ENCODE measurements at regions not wholly inside any gene's neighbourhood (a gene's known extent, or its start where the extent isn't known, plus 50 kb on each side); places are given as distances from the start of the nearest gene placed in this dataset.

DNA sequence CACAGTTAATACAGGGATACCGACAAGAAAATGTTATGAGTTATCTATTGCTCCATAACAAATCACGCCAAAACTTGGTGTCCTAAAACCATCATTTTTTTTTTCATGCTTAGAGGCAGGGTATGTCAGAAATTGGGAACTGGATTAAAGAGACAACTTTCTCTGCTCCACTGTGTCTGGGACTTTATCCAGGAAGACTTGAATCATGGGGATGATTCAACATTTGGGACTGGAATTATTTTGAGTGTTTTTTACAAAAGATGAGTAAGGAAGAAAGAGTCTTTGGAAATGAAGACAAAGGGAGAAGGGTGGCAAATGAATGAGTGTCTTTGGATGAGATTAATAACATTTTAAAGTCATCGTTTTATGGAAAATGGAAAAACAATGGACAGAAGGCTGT, 1883.7 kb upstream of the C9orf72 start:
- POLR2A ChIA-PET: no interaction called here
- Histone ChIP-seq H3K4me1 (ENCODE audit: control insufficient read depth, extremely low read depth, insufficient read depth, low read length) (no peaks in the 10 kb centered on the region), H2AFZ (ENCODE audit: low read depth, low read length) (no peak overlapping the region), H3K9ac (replicated peaks; ENCODE audit: extremely low read depth, insufficient read depth, low read length) (no peak overlapping the region), H3K27me3 (ENCODE audit: control insufficient read depth in 2 of 2, insufficient read depth in 2 of 2, low read length in 2 of 2) (no peaks in the 10 kb centered on the region), H3K9me3 (replicated peaks; ENCODE audit: control insufficient read depth, insufficient read depth, low read length) (no peaks in the 10 kb centered on the region), H3K79me2 (ENCODE audit: control insufficient read depth, insufficient read depth, low read length) (no peaks in the 10 kb centered on the region), H3K4me3 (replicated peaks in 1 of 3; ENCODE audit: insufficient read depth in 1 of 3, low read depth in 1 of 3, low read length in 3 of 3) (no peak overlapping the region), H3K27ac (ENCODE audit: insufficient read depth, low read depth, low read length) (no peak overlapping the region), H3K36me3 (ENCODE audit: control insufficient read depth in 2 of 2, extremely low read depth in 1 of 2, insufficient read depth in 2 of 2, low read length in 2 of 2) (no peaks in the 10 kb centered on the region), H4K20me1 (replicated peaks; ENCODE audit: control insufficient read depth, extremely low read depth, insufficient read depth, low read length) (no peaks in the 10 kb centered on the region), H3K4me2 (ENCODE audit: insufficient read depth, low read length) (no peak overlapping the region), H3K9me1 (replicated peaks; ENCODE audit: control insufficient read depth, extremely low read depth, insufficient read depth, low read length) (no peaks in the 10 kb centered on the region)
- CTCF ChIA-PET: no interaction called here
- intact Hi-C loops (cut with micrococcal nuclease): loop anchor here (10.0 kb wide), 1 partner anchor 642 kb away; no protein-coding TSS in a partner anchor
- no TSS peak for BruUV-seq (replicated peaks)
- DNase-seq (ENCODE audit: low read depth, low spot score): no peak
- no peak for TF ChIP-seq EZH2 (IDR thresholded peaks at IDR 0.05; ENCODE audit: borderline replicate concordance, low read depth, low read length, severe bottlenecking)
- no peak for TF ChIP-seq MAX (IDR thresholded peaks at IDR 0.05; ENCODE audit: insufficient read depth, insufficient read length)
- TF ChIP-seq MYC (IDR thresholded peaks at IDR 0.05; ENCODE audit: low read depth, low read length): no peak
- no peak for TF ChIP-seq JUN (IDR thresholded peaks at IDR 0.05; ENCODE audit: borderline replicate concordance, insufficient read depth, insufficient read length, low read depth)
- TF ChIP-seq CTCF (IDR thresholded peaks at IDR 0.05; ENCODE audit: extremely low read depth in 1 of 2, insufficient read depth in 1 of 2, low read depth in 1 of 2, low read length in 2 of 2): no peak
- TF ChIP-seq POLR2AphosphoS5 (IDR thresholded peaks at IDR 0.05; ENCODE audit: insufficient read depth, low read depth, low read length): no peak
- no peak for TF ChIP-seq FOS (IDR thresholded peaks at IDR 0.05; ENCODE audit: borderline replicate concordance, insufficient read depth, low read length)
- TF ChIP-seq GATA2 (IDR thresholded peaks at IDR 0.05; ENCODE audit: insufficient read depth, insufficient read length, low read depth, low read length): no peak
- dilution Hi-C loops (cut with MboI; ENCODE audit: extremely low pct_ligation_motif_present, low sequenced_read_pairs): no loop called here
- FAIRE-seq: no peak
